Osteoblast (primary cell): ENCODE measurements at regions not wholly inside any gene's neighbourhood (a gene's known extent, or its start where the extent isn't known, plus 50 kb on each side); places are given as distances from the start of the nearest gene placed in this dataset.

ENCODE experiments used
- DNase-seq: peaks from one replicate; pipeline ENCODE4 v3.0.0; 2011; ENCODE audit warnings: low spot score, mixed read lengths; ENCODE audit not compliant: insufficient read length; ENCODE audit errors: missing footprints
- H2AFZ ChIP-seq: 2 replicates; pipeline ENCODE4 v1.6.0; 2011; ENCODE audit warnings: mild to moderate bottlenecking, low read length
- H3K27ac ChIP-seq: 2 replicates; pipeline ENCODE4 v1.5.1; 2011; ENCODE audit warnings: mild to moderate bottlenecking, low read depth, low read length, moderate library complexity
- H3K27me3 ChIP-seq: 2 replicates; pipeline ENCODE4 v1.6.0; 2012; ENCODE audit warnings: mild to moderate bottlenecking, control low read depth, inconsistent platforms, low read length, moderate library complexity; ENCODE audit not compliant: insufficient read depth
- H3K36me3 ChIP-seq: 2 replicates; pipeline ENCODE4 v1.5.1; 2011; ENCODE audit warnings: mild to moderate bottlenecking, low read length, control low read depth, moderate library complexity; ENCODE audit not compliant: insufficient read depth
- H3K4me1 ChIP-seq: 2 replicates; pipeline ENCODE4 v1.5.1; 2011; ENCODE audit warnings: mild to moderate bottlenecking, low read length, control low read depth, moderate library complexity; ENCODE audit not compliant: insufficient read depth
- H3K4me2 ChIP-seq: 2 replicates; pipeline ENCODE4 v1.6.0; 2011; ENCODE audit warnings: mild to moderate bottlenecking, low read length; ENCODE audit not compliant: insufficient read depth
- H3K4me3 ChIP-seq: fragments of 200-600 bp; sonication (generic); 3 replicates; pipeline ENCODE4 v1.5.1; 2012; ENCODE audit warnings: mild to moderate bottlenecking, low read length, inconsistent platforms; ENCODE audit not compliant: insufficient read depth
- H3K79me2 ChIP-seq: 2 replicates; pipeline ENCODE4 v1.6.0; 2012; ENCODE audit warnings: mild to moderate bottlenecking, low read length, control low read depth, inconsistent platforms; ENCODE audit not compliant: insufficient read depth
- H3K9me3 ChIP-seq: 2 replicates; pipeline ENCODE4 v1.5.1; 2011; ENCODE audit warnings: low read depth, low read length, control low read depth
- H4K20me1 ChIP-seq: 2 replicates; pipeline ENCODE4 v1.6.0; 2012; ENCODE audit warnings: mild to moderate bottlenecking, low read length, control low read depth; ENCODE audit not compliant: insufficient read depth
- TF ChIP-seq, protein P1 (sequence below): IDR thresholded peaks from 2 replicates; pipeline ENCODE4 v1.5.1; 2011; ENCODE audit warnings: mild to moderate bottlenecking, low read depth, low read length, moderate library complexity; ENCODE audit errors: extremely low read depth

DNA sequence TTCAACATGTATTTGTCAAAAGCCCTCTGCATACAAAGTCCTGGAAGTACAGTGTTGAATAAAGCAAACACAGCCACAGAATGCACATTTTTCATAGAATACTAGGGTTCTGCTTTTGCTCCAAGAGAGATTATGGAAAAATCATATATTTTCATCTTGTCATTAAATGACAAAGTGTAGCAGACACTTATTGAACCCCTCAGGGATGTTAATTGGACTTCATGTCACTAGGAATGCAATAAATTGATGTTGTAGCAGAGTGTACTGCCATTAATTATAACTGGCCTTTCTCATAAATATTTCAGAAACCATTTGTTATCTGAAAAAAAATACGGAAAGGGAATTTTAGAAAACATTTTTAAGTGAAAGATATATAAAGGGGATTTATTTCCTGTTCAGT is 64.5 kb upstream of the TAC1 start:
- Histone ChIP-seq H3K4me1 (no peaks in the 10 kb centered on the region), H3K9me3 (no peaks in the 10 kb centered on the region), H3K27ac (no peak overlapping the region), H3K36me3 (no peaks in the 10 kb centered on the region), H4K20me1 (no peaks in the 10 kb centered on the region), H3K4me3 (no peak overlapping the region), H3K27me3 (no peaks in the 10 kb centered on the region), H3K4me2 (no peak overlapping the region), H2AFZ (no peak overlapping the region), H3K79me2 (no peaks in the 10 kb centered on the region)
- TF ChIP-seq, protein P1, sequence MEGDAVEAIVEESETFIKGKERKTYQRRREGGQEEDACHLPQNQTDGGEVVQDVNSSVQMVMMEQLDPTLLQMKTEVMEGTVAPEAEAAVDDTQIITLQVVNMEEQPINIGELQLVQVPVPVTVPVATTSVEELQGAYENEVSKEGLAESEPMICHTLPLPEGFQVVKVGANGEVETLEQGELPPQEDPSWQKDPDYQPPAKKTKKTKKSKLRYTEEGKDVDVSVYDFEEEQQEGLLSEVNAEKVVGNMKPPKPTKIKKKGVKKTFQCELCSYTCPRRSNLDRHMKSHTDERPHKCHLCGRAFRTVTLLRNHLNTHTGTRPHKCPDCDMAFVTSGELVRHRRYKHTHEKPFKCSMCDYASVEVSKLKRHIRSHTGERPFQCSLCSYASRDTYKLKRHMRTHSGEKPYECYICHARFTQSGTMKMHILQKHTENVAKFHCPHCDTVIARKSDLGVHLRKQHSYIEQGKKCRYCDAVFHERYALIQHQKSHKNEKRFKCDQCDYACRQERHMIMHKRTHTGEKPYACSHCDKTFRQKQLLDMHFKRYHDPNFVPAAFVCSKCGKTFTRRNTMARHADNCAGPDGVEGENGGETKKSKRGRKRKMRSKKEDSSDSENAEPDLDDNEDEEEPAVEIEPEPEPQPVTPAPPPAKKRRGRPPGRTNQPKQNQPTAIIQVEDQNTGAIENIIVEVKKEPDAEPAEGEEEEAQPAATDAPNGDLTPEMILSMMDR: no peak
- DNase-seq: no peak

DNA sequence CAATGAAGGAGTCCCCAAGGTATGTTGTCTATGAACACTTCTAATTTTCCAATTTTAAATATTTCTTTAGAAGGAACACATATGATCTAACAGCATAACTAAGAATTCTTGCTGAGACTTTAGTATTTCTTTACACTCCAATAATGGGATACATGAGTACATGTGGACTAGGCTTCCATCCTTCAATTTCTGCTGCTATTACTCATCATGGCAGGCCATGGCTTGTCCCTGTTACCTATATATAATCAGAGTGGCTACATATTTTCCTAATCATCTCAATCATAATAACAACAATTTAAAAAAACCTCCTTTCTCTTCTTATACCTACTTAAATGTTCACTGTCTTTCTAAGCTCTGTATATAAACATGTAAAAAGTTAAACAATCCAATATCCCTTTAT is 60.3 kb upstream of the TAC1 start:
- Histone ChIP-seq H3K36me3 (no peaks in the 10 kb centered on the region), H3K9me3 (no peaks in the 10 kb centered on the region), H3K27ac (no peak overlapping the region), H3K4me3 (no peak overlapping the region), H3K27me3 (no peaks in the 10 kb centered on the region), H3K79me2 (no peaks in the 10 kb centered on the region), H3K4me1 (no peaks in the 10 kb centered on the region), H3K4me2 (no peak overlapping the region), H4K20me1 (no peaks in the 10 kb centered on the region), H2AFZ (no peak overlapping the region)
- no peak for DNase-seq
- TF ChIP-seq, protein P1: no peak

DNA sequence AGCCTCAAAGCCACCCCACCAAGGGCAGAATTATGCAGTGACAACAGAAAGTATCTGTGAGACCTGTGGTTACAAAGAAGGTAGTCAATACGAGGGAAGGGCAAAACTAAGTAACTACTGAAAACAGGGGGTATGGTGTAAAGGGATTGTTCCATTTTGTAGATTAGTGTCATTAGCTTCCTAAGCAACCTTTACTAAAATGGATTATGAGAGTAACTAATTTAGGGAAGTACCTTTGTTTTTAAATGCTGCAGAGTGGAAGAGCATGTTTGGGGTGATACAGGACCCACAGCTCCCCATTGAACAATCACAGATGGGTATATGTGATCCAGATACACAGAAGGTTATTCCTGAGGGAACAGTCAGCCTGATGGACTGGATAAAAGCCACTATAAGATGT is 51.3 kb upstream of the TAC1 start:
- H3K4me1 ChIP-seq: no peaks in the 10 kb centered on the region
- no peak overlapping the region for H3K4me3 ChIP-seq
- no peaks in the 10 kb centered on the region for H3K9me3 ChIP-seq
- H3K4me2 ChIP-seq: no peak overlapping the region
- H3K27me3 ChIP-seq: no peaks in the 10 kb centered on the region
- H3K79me2 ChIP-seq: no peaks in the 10 kb centered on the region
- no peak for DNase-seq
- TF ChIP-seq, protein P1: no peak
- H3K27ac ChIP-seq: no peak overlapping the region
- H2AFZ ChIP-seq: no peak overlapping the region
- H4K20me1 ChIP-seq: no peaks in the 10 kb centered on the region
- no peaks in the 10 kb centered on the region for H3K36me3 ChIP-seq
